ENCODE measurements at regions not wholly inside any gene's neighbourhood (a gene's known extent, or its start where the extent isn't known, plus 50 kb on each side); places are given as distances from the start of the nearest gene placed in this dataset.
A peak's percentile ranks its signal among the peaks of the same experiment; 100 is the strongest.
"Not testable (repeated sequence)": the region's sequence is repeated elsewhere in the genome, so short reads cannot be mapped to it uniquely, and the experiment has no call there.

- no peak for DNase-seq (ENCODE audit: low spot score)
Observed at GRCh38 chr9:78871086-78871451, 574.1 kb downstream of the PSAT1 start.

GRCh38 chr9:78871452-78872331 is 574.8 kb downstream of the PSAT1 start:
- peak; percentile 33 for DNase-seq (ENCODE audit: low spot score)

GRCh38 chr9:78874061-78874460 is 577.1 kb downstream of the PSAT1 start:
- DNase-seq (ENCODE audit: low spot score), result no peak

GRCh38 chr9:78879324-78880100 is 582.6 kb downstream of the PSAT1 start:
- no peak for DNase-seq (ENCODE audit: low spot score)

DNA sequence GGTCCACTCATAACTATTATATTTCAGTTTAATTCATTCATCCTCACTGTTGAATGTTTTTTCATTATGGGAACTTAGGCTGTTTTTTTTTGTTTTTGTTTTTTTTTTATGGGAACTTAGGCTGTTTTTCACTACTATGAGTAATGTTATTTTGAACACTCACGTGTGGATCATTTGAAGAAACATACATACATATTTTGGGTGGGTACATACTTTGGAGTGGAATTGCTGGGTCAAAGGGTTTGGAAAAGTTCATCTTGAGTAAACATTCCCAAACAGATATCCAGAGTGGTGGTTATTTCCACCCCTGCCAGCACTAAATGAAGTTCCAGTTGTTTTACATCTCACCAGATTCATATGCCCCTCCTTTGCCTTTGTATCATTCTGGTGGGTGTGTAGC is 584.4 kb downstream of the PSAT1 start:
- no peak for DNase-seq (ENCODE audit: low spot score)

DNA sequence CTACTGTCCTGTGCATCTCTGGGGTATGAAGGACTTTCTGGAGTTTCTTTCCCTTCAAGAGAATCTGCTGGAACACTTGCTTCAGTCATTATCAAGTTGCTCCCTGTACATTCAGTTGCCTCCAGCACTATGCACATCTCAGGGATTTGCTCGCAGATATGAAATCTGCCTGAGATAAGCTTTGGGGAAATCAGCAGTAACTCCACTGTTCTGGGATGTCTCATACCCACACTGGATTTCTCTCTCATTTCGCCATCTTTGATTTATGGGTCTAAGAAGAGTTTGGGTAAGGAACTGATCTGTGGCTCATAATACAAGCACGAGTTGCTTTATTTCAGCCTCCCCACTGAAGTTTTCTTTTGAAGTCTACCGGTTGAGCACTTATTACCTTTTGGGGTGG is 585.6 kb downstream of the PSAT1 start:
- no peak for DNase-seq (ENCODE audit: low spot score)

- DNase-seq (ENCODE audit: low spot score), result no peak
Observed at GRCh38 chr9:78884611-78885150, 587.8 kb downstream of the PSAT1 start.

DNA sequence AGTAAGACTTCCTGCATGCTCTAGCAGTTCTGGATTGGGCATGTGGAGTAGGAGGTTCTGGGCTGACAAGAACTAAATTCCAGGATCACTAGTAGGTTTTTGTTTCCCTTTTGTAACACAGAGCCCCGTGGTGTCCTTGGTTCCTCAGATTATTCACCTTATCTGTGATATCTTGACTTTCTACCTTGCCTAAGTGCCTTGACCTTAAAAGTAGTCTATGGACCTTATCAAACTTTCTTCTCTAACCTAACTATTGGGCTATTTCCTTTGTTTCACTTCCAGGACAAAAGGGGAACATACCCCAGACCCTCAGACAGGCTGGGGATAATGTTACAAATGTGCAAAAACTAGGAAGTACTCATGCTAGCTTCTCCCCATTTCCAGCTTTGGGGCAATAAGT is 595.3 kb downstream of the PSAT1 start:
- DNase-seq (ENCODE audit: low spot score), result no peak

DNA sequence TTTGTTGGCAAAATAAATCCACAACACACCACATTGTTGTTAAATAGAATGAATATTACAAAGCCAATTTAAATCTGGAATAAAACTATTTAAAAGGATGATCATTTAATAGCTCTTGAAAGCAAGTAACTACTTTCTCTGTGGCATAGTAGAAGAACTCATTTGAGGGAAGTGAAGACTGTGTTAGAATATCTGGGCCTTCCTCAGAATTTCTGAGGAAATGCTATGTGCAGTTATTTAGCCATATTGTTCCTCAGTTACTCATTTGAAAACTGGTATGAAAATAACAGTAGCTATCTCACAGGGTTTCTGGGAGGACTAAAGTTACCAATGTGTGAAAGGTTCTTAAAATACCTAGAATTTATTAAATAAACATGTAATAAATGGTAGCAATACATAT is 595.8 kb downstream of the PSAT1 start:
- no peak for DNase-seq (ENCODE audit: low spot score)

GRCh38 chr9:78893774-78894401 is 597.0 kb downstream of the PSAT1 start:
- no peak for DNase-seq (ENCODE audit: low spot score)

GRCh38 chr9:78896479-78896878 is 599.6 kb downstream of the PSAT1 start:
- DNase-seq (ENCODE audit: low spot score), result no peak

GRCh38 chr9:78898234-78898633 is 601.3 kb downstream of the PSAT1 start:
- no peak for DNase-seq (ENCODE audit: low spot score)

- no peak for DNase-seq (ENCODE audit: low spot score)
Observed at GRCh38 chr9:78899006-78899405, 602.1 kb downstream of the PSAT1 start.

- no peak for DNase-seq (ENCODE audit: low spot score)
Observed at GRCh38 chr9:78900500-78900899, 603.6 kb downstream of the PSAT1 start.

- DNase-seq (ENCODE audit: low spot score), result no peak
Observed at GRCh38 chr9:78902051-78902450, 605.1 kb downstream of the PSAT1 start.

GRCh38 chr9:78903581-78903980 is 606.7 kb downstream of the PSAT1 start:
- DNase-seq (ENCODE audit: low spot score), result no peak

GRCh38 chr9:78904686-78905085 is 607.8 kb downstream of the PSAT1 start:
- DNase-seq (ENCODE audit: low spot score), result no peak

GRCh38 chr9:78905387-78905786 is 608.5 kb downstream of the PSAT1 start:
- no peak for DNase-seq (ENCODE audit: low spot score)

- DNase-seq (ENCODE audit: low spot score), result no peak
Observed at GRCh38 chr9:78905986-78906755, 609.2 kb downstream of the PSAT1 start.

DNA sequence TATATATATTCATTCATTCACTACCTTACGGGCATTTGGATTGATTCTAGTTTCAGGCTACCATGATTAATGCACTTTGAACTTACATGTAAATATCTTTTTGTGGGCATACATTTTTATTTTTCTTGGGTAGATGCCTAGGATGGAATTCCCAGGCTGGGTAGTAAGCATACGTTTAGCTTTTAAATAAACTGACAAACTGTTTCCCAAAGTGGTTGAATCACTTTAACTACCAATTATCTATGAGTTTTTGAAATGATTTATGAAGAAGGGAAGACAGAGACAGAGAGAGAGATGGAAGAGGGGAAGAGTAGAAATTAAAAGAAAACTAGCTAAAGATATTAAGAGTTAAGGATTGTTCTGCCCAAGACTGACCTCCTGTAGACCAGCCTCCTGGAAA is 612.6 kb downstream of the PSAT1 start:
- no peak for DNase-seq (ENCODE audit: low spot score)

- not testable (repeated sequence) for DNase-seq (ENCODE audit: low spot score)
Observed at GRCh38 chr9:78916884-78917283, 620.0 kb downstream of the PSAT1 start.

GRCh38 chr9:78918976-78919375 is 622.1 kb downstream of the PSAT1 start:
- no peak for DNase-seq (ENCODE audit: low spot score)

Data from SW480 (cell line).